Panc1 (cell line): ENCODE measurements at regions not wholly inside any gene's neighbourhood (a gene's known extent, or its start where the extent isn't known, plus 50 kb on each side); places are given as distances from the start of the nearest gene placed in this dataset.
"Not testable (repeated sequence)": the region's sequence is repeated elsewhere in the genome, so short reads cannot be mapped to it uniquely, and the experiment has no call there.

Experiments
- ATAC-seq: fragments of 200-7000 bp; cut with Tn5 transposase; 2 replicates; pipeline ENCODE4 v1.9.1; 2020; ENCODE audit warnings: mild to moderate bottlenecking, moderate library complexity
- BruUV-seq: library from RNA; stranded (reverse); fragments of 400-500 nt; replicated peaks from 2 replicates; lab custom pipeline; 2021; lab: Mats Ljungman, UMichigan
- CTCF ChIA-PET: fragments of 300-600 bp; sonication (Branson Sonifier 250); formaldehyde crosslinking; loops from one replicate; lab custom pipeline; 2022; ENCODE audit warnings: antibody characterized with exemption; lab: Charles Lee
- POLR2A ChIA-PET: fragments of 300-600 bp; sonication (Branson Sonifier 250); formaldehyde crosslinking; loops from one replicate; lab custom pipeline; 2022; ENCODE audit warnings: antibody characterized with exemption; lab: Charles Lee
- DNase-seq: peaks from one replicate; pipeline ENCODE4 v3.0.0-alpha.2; 2010; ENCODE audit warnings: low read depth, low spot score
- H3K27ac ChIP-seq: 2 replicates; pipeline ENCODE4 v1.5.1; 2011; ENCODE audit warnings: mild to moderate bottlenecking, low read length, inconsistent platforms
- H3K27me3 ChIP-seq: fragments of 200-500 bp; sonication (Bioruptor generic); 2 replicates; pipeline ENCODE4 v1.6.0; 2014; ENCODE audit warnings: low read length, inconsistent platforms; ENCODE audit not compliant: control insufficient read depth, insufficient read depth
- H3K36me3 ChIP-seq: fragments of 200-500 bp; sonication (Bioruptor generic); 2 replicates; pipeline ENCODE4 v1.5.1; 2014; ENCODE audit warnings: inconsistent platforms, mild to moderate bottlenecking, low read length, moderate library complexity; ENCODE audit not compliant: control insufficient read depth, insufficient read depth
- H3K4me1 ChIP-seq: 2 replicates; pipeline ENCODE4 v1.5.1; 2011; ENCODE audit warnings: inconsistent platforms, mild to moderate bottlenecking, low read length, moderate library complexity; ENCODE audit not compliant: control insufficient read depth, insufficient read depth
- H3K4me3 ChIP-seq, 2 experiments: 2 replicates each; pipeline ENCODE4 v1.5.1; 2011 to 2012; ENCODE audit warnings: low read depth in 2 of 2, low read length in 2 of 2, mild to moderate bottlenecking in 2 of 2, inconsistent platforms in 1 of 2, moderate library complexity in 1 of 2
- H3K9me3 ChIP-seq: fragments of 200-500 bp; sonication (Bioruptor generic); 2 replicates; pipeline ENCODE4 v1.5.1; 2014; ENCODE audit warnings: low read depth, mild to moderate bottlenecking, inconsistent platforms, low read length, moderate library complexity; ENCODE audit not compliant: control insufficient read depth, insufficient read depth
- in situ Hi-C: cut with HindIII; loops from 2 replicates; pipeline ENCODE4 v1.10.0; 2016; ENCODE audit warnings: low sequenced_read_pairs, low pct_unique_long_range_greater_than_20kb
- intact Hi-C: fragments of 100-400 bp; cut with micrococcal nuclease; formaldehyde crosslinking; loops from one replicate; pipeline ENCODE4 v1.10.0; 2022; ENCODE audit not compliant: unreplicated experiment

GRCh38 chr5:34266151-34266550, 223.1 kb upstream of the C1QTNF3 start:
- H3K27ac ChIP-seq, H3K4me3 ChIP-seq, H3K4me1 ChIP-seq, intact Hi-C loops, CTCF ChIA-PET, DNase-seq, ATAC-seq, H3K9me3 ChIP-seq, H3K27me3 ChIP-seq, H3K36me3 ChIP-seq, POLR2A ChIA-PET, in situ Hi-C loops, BruUV-seq: not testable (repeated sequence)

DNA sequence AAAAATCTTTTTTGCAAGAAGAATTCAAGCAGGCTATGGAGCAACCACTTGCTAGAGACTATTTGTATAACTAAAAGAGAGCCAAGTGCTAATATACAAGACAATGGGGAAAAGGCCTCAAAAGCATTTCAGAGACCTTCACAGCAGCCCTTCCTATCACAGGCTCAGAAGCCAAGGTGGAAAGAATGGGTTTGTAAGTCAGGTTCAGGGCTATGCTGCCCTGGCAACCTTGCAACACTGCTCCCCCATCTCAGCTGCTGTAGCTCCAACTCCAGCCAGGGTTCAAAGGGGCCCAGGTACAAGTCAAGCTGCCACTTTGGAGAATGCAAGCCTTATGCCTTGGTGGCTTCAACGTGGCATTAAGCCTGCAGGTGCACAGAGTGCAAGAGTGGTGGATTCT, 253.7 kb upstream of the C1QTNF3 start:
- BruUV-seq, DNase-seq, CTCF ChIA-PET, H3K4me3 ChIP-seq, H3K27me3 ChIP-seq, in situ Hi-C loops, POLR2A ChIA-PET, H3K9me3 ChIP-seq, ATAC-seq, intact Hi-C loops, H3K27ac ChIP-seq, H3K36me3 ChIP-seq, H3K4me1 ChIP-seq: not testable (repeated sequence)

- H3K9me3 ChIP-seq, H3K36me3 ChIP-seq, BruUV-seq, H3K4me3 ChIP-seq, POLR2A ChIA-PET, intact Hi-C loops, H3K27ac ChIP-seq, H3K4me1 ChIP-seq, ATAC-seq, DNase-seq, CTCF ChIA-PET, in situ Hi-C loops, H3K27me3 ChIP-seq: not testable (repeated sequence)
Observed at GRCh38 chr5:34329201-34329600, 286.2 kb upstream of the C1QTNF3 start.

- H3K27ac ChIP-seq, DNase-seq, H3K4me3 ChIP-seq, in situ Hi-C loops, intact Hi-C loops, H3K9me3 ChIP-seq, H3K27me3 ChIP-seq, POLR2A ChIA-PET, CTCF ChIA-PET, BruUV-seq, ATAC-seq, H3K4me1 ChIP-seq, H3K36me3 ChIP-seq: not testable (repeated sequence)
Observed at GRCh38 chr5:34329611-34330108, 286.6 kb upstream of the C1QTNF3 start.

DNA sequence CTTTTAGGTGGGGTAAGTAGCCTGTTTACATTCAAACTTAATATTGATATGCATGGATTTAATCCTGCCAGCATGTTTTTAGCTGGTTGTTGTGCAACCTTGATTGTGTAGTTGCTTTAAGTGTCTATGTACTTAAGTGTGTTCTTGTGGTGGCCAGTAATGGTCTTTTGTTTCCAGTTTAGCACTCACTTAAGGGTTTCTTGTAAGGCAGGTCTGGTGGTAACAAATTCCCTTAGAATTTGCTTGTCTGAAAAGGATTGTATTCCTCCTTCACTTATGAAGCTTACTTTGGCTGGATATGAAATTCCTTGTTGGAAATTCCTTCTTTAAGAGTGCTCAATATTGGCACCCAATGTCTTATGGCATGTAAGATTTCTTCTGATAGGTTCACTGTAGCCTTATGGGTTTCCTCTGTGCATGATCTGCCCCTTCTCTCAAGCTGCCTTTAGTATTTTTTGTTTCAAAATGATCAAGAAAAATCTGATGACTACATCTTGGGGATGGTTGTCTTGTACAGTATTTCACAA, 289.0 kb upstream of the C1QTNF3 start:
- intact Hi-C loops, H3K9me3 ChIP-seq, H3K4me3 ChIP-seq, POLR2A ChIA-PET, H3K27ac ChIP-seq, DNase-seq, ATAC-seq, H3K27me3 ChIP-seq, BruUV-seq, H3K4me1 ChIP-seq, CTCF ChIA-PET, H3K36me3 ChIP-seq, in situ Hi-C loops: not testable (repeated sequence)

DNA sequence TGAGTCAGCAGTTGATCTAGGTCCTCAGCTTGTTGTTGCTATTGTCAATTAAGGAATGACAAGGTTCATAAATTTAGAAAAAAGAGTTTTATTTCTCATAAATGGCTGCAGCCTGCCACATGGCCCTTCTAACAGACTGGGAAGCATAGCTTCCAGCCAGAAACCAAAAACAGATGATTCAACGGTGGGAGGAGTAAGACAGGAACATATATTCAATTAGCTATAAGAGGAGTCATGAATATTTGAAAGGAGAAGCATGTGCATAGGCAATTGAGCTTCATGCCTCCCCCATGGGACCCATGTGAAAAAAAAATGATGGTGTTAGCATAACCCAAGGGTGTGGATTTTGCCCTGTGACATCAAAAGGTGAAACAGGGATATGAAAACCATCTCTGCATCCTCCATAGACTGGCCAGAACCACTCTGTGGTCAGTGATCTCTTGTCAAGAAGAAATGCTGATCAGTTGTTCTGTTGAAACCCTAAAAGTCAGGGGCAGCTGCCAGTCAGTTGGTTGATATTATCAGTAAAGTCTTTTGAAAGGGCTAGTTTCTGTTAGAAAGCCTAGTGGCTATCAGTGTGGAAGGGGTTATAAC, 296.5 kb upstream of the C1QTNF3 start:
- CTCF ChIA-PET, POLR2A ChIA-PET, H3K9me3 ChIP-seq, ATAC-seq, H3K4me1 ChIP-seq, BruUV-seq, DNase-seq, in situ Hi-C loops, H3K27me3 ChIP-seq, H3K4me3 ChIP-seq, H3K36me3 ChIP-seq, intact Hi-C loops, H3K27ac ChIP-seq: not testable (repeated sequence)

DNA sequence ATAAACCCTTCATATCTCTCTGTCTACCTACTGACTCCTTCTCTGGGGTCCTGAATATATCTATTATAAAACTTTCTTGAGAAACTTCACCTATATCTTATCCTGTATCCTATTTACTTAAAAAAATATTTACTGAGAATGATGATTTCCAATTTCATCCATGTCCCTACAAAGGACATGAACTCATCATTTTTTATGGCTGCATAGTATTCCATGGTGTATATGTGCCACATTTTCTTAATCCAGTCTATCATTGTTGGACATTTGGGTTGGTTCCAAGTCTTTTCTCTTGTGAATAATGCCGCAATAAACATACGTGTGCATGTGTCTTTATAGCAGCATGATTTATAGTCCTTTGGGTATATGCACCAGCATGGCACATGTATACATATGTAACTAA, 301.7 kb upstream of the RAI14 start:
- POLR2A ChIA-PET, H3K4me1 ChIP-seq, H3K36me3 ChIP-seq, intact Hi-C loops, CTCF ChIA-PET, BruUV-seq, H3K4me3 ChIP-seq, ATAC-seq, H3K27me3 ChIP-seq, in situ Hi-C loops, DNase-seq, H3K27ac ChIP-seq, H3K9me3 ChIP-seq: not testable (repeated sequence)
